ENCODE measurements at regions not wholly inside any gene's neighbourhood (a gene's known extent, or its start where the extent isn't known, plus 50 kb on each side); places are given as distances from the start of the nearest gene placed in this dataset.

DNA sequence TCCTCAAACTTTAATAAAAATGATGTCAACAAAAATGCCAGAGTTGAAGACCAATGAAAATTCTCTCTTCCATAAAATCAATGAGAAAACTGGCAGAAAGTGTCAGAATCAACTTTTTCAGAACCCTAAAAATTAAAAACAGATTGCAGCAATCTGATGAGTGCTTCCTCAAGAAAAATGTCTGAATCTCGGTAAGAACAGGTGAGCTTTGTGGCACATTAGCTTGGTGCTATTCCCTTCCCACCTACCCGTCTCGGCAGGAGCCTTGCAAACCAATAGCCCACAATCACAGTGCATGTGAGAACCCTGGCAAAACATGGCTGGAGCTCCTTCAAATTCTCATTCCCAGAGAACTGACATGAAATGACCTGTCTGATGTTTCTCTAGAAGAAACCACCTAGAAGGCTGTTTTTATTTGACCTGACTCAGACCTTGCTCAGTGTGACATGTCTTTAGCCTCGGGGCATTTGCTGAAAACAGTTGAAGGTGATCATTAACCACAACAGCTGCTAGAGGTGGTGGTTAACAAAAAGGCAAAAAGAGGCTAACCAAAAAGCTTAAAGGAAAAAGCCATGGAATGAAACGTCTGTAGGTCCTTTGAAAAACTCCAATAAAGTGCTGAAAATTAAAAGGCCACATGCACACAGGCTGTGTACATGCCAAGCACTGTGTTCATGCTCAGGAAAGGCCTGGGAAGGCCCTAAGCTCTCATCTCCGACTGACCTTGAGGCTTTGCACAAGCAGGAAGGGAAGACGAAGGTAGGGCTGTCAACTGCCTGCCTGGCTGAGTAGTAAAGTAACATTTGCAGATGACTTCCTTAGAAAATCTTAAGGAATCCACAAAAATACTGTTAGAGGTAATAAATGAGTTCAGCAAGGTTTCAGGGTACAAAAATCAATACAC is 253.0 kb upstream of the NSMCE3 start:
- TF ChIP-seq, protein P1, sequence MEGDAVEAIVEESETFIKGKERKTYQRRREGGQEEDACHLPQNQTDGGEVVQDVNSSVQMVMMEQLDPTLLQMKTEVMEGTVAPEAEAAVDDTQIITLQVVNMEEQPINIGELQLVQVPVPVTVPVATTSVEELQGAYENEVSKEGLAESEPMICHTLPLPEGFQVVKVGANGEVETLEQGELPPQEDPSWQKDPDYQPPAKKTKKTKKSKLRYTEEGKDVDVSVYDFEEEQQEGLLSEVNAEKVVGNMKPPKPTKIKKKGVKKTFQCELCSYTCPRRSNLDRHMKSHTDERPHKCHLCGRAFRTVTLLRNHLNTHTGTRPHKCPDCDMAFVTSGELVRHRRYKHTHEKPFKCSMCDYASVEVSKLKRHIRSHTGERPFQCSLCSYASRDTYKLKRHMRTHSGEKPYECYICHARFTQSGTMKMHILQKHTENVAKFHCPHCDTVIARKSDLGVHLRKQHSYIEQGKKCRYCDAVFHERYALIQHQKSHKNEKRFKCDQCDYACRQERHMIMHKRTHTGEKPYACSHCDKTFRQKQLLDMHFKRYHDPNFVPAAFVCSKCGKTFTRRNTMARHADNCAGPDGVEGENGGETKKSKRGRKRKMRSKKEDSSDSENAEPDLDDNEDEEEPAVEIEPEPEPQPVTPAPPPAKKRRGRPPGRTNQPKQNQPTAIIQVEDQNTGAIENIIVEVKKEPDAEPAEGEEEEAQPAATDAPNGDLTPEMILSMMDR (conservative IDR thresholded peaks at IDR 0.05 in 1 of 2, IDR thresholded peaks at IDR 0.05 in 1 of 2; ENCODE audit: low read depth in 1 of 2, low read length in 2 of 2), result no peak
- no peak for TF ChIP-seq EZH2 (IDR thresholded peaks at IDR 0.05; ENCODE audit: low read length, missing control alignments)

Measured in fibroblast of lung (primary cell).